Fibroblast of peridontal ligament (primary cell): ENCODE measurements at regions not wholly inside any gene's neighbourhood (a gene's known extent, or its start where the extent isn't known, plus 50 kb on each side); places are given as distances from the start of the nearest gene placed in this dataset.

Experiments used
- DNase-seq: peaks from one replicate; pipeline ENCODE4 v3.0.0-alpha.2; 2010; ENCODE audit errors: extremely low read depth

- no peak for DNase-seq
These were observed 375.2 kb downstream of the TRIB2 start for GRCh38 chr2:13091861-13092378.

- no peak for DNase-seq
These were observed 376.8 kb downstream of the TRIB2 start for GRCh38 chr2:13093416-13093991.

- no peak for DNase-seq
These were observed 385.8 kb downstream of the TRIB2 start for GRCh38 chr2:13102397-13103063.

GRCh38 chr2:13103151-13103550 lies 386.4 kb downstream of the TRIB2 start:
- no peak for DNase-seq

- DNase-seq: no peak
These were observed 387.2 kb downstream of the TRIB2 start for GRCh38 chr2:13103778-13104493.

- DNase-seq: no peak
These were observed 388.0 kb downstream of the TRIB2 start for GRCh38 chr2:13104723-13105122.

GRCh38 chr2:13106302-13106701 lies 389.6 kb downstream of the TRIB2 start:
- no peak for DNase-seq

- no peak for DNase-seq
These were observed 392.8 kb downstream of the TRIB2 start for GRCh38 chr2:13109516-13109915.

- no peak for DNase-seq
These were observed 394.1 kb downstream of the TRIB2 start for GRCh38 chr2:13110825-13111224.

GRCh38 chr2:13113002-13113401 lies 396.3 kb downstream of the TRIB2 start:
- DNase-seq: no peak

- DNase-seq: peak; percentile 10
These were observed 397.7 kb downstream of the TRIB2 start for GRCh38 chr2:13114391-13114790.

GRCh38 chr2:13115643-13116042 lies 398.9 kb downstream of the TRIB2 start:
- no peak for DNase-seq

- DNase-seq: no peak
These were observed 404.4 kb downstream of the TRIB2 start for GRCh38 chr2:13121096-13121495.

- DNase-seq: no peak
These were observed 411.4 kb downstream of the TRIB2 start for GRCh38 chr2:13128139-13128538.

- DNase-seq: no peak
These were observed 418.6 kb downstream of the TRIB2 start for GRCh38 chr2:13135369-13135768.

GRCh38 chr2:13135856-13136255 lies 419.1 kb downstream of the TRIB2 start:
- no peak for DNase-seq

- no peak for DNase-seq
These were observed 420.9 kb downstream of the TRIB2 start for GRCh38 chr2:13137679-13138078.

- no peak for DNase-seq
These were observed 424.6 kb downstream of the TRIB2 start for GRCh38 chr2:13141315-13141714.

GRCh38 chr2:13143451-13143850 lies 426.7 kb downstream of the TRIB2 start:
- no peak for DNase-seq

GRCh38 chr2:13156916-13157315 lies 440.2 kb downstream of the TRIB2 start:
- DNase-seq: no peak

GRCh38 chr2:13158466-13158865 lies 441.7 kb downstream of the TRIB2 start:
- no peak for DNase-seq

GRCh38 chr2:13180729-13181128 lies 464.0 kb downstream of the TRIB2 start:
- no peak for DNase-seq

GRCh38 chr2:13193075-13193474 lies 476.3 kb downstream of the TRIB2 start:
- DNase-seq: no peak
